GM23338 (cell line): ENCODE measurements at regions not wholly inside any gene's neighbourhood (a gene's known extent, or its start where the extent isn't known, plus 50 kb on each side); places are given as distances from the start of the nearest gene placed in this dataset.

ENCODE experiments used
- ATAC-seq: fragments of 200-7000 bp; cut with Tn5 transposase; 3 replicates; pipeline ENCODE4 v1.9.1; 2020
- DNase-seq: peaks from one replicate; pipeline ENCODE4 v3.0.0-alpha.2; 2015; ENCODE audit warnings: low spot score
- H2AFZ ChIP-seq: fragments of 200-600 bp; sonication (generic); 2 replicates; pipeline ENCODE4 v1.8.0; 2016; ENCODE audit warnings: antibody characterized with exemption, mild to moderate bottlenecking, moderate library complexity
- H3F3A ChIP-seq: fragments of 200-600 bp; sonication (generic); replicated peaks from 2 replicates; pipeline ENCODE4 v1.8.0; 2017; ENCODE audit warnings: antibody characterized with exemption, mixed run types, low read depth
- H3K27ac ChIP-seq: fragments of 200-600 bp; sonication (generic); 2 replicates; pipeline ENCODE4 v1.6.1; 2016; ENCODE audit warnings: low read depth
- H3K27me3 ChIP-seq: fragments of 200-600 bp; sonication (generic); 2 replicates; pipeline ENCODE4 v1.8.0; 2016; ENCODE audit warnings: mild to moderate bottlenecking, mixed run types, moderate library complexity; ENCODE audit not compliant: insufficient read depth
- H3K36me3 ChIP-seq: fragments of 200-600 bp; sonication (generic); 2 replicates; pipeline ENCODE4 v1.8.0; 2016; ENCODE audit warnings: mild to moderate bottlenecking; ENCODE audit not compliant: insufficient read depth
- H3K4me1 ChIP-seq: fragments of 200-600 bp; sonication (generic); 2 replicates; pipeline ENCODE4 v1.8.0; 2016; ENCODE audit warnings: mild to moderate bottlenecking, moderate library complexity; ENCODE audit not compliant: insufficient read depth
- H3K4me2 ChIP-seq: fragments of 200-600 bp; sonication (generic); 2 replicates; pipeline ENCODE4 v1.7.1; 2017; ENCODE audit warnings: mixed run types
- H3K4me3 ChIP-seq: fragments of 200-600 bp; sonication (generic); 2 replicates; pipeline ENCODE4 v1.6.1; 2016; ENCODE audit warnings: mixed run types
- H3K79me2 ChIP-seq: fragments of 200-600 bp; sonication (generic); replicated peaks from 2 replicates; pipeline ENCODE4 v1.8.0; 2017; ENCODE audit warnings: mild to moderate bottlenecking; ENCODE audit not compliant: insufficient read depth
- H3K9me2 ChIP-seq: fragments of 200-600 bp; sonication (generic); 2 replicates; pipeline ENCODE4 v1.8.0; 2017; ENCODE audit not compliant: insufficient read depth
- H4K20me1 ChIP-seq: fragments of 200-600 bp; sonication (generic); replicated peaks from 2 replicates; pipeline ENCODE4 v1.8.0; 2017; ENCODE audit warnings: mild to moderate bottlenecking; ENCODE audit not compliant: insufficient read depth
- H3K27ac Mint-ChIP-seq: 2 replicates; pipeline ENCODE4 v1.8.0; 2020; ENCODE audit warnings: inconsistent platforms, mild to moderate bottlenecking, moderate library complexity, mixed read lengths
- H3K27me3 Mint-ChIP-seq: 3 replicates; pipeline ENCODE4 v1.8.0; 2022; ENCODE audit warnings: low read depth, mild to moderate bottlenecking, moderate library complexity, mixed read lengths, inconsistent platforms; ENCODE audit not compliant: insufficient read depth, poor library complexity
- H3K36me3 Mint-ChIP-seq: 3 replicates; pipeline ENCODE4 v1.8.0; 2021; ENCODE audit warnings: low read depth, mild to moderate bottlenecking, inconsistent platforms, moderate library complexity, mixed read lengths
- H3K4me1 Mint-ChIP-seq: 3 replicates; pipeline ENCODE4 v1.8.0; 2020; ENCODE audit warnings: mild to moderate bottlenecking, inconsistent platforms, mixed read lengths
- H3K4me3 Mint-ChIP-seq: 3 replicates; pipeline ENCODE4 v1.8.0; 2021; ENCODE audit warnings: moderate library complexity, mild to moderate bottlenecking, inconsistent platforms, mixed read lengths
- H3K9me3 Mint-ChIP-seq: 3 replicates; pipeline ENCODE4 v1.8.0; 2020; ENCODE audit warnings: moderate library complexity, mild to moderate bottlenecking, inconsistent platforms, mixed read lengths
- CREB1 ChIP-seq: fragments of 250-450 bp; sonication (Bioruptor Pico); IDR thresholded peaks from 2 replicates; pipeline ENCODE4 v1.5.0; 2020; ENCODE audit warnings: low read depth, mild to moderate bottlenecking, moderate library complexity
- CTCF ChIP-seq, 2 experiments: fragments of 200-600 bp in 1 of 2; sonication (generic) in 1 of 2; conservative IDR thresholded peaks; 2 replicates each; pipeline versions ENCODE4 v1.5.1 to v1.6.1; 2016 to 2017; ENCODE audit warnings: antibody characterized with exemption in 2 of 2, low read depth in 2 of 2, mild to moderate bottlenecking in 2 of 2, moderate library complexity in 1 of 2
- EZH2 ChIP-seq: fragments of 200-600 bp; sonication (generic); IDR thresholded peaks from one replicate; pipeline ENCODE4 v1.8.0; 2017; ENCODE audit warnings: antibody characterized with exemption, mild to moderate bottlenecking, low read depth; ENCODE audit not compliant: unreplicated experiment
- EZH2phosphoT487 ChIP-seq: fragments of 200-600 bp; sonication (generic); IDR thresholded peaks from one replicate; pipeline ENCODE4 v1.8.1; 2018; ENCODE audit warnings: antibody characterized with exemption; ENCODE audit not compliant: unreplicated experiment
- JUNB ChIP-seq: IDR thresholded peaks from one replicate; pipeline ENCODE4 v1.6.1; 2016; ENCODE audit warnings: antibody characterized with exemption; ENCODE audit not compliant: unreplicated experiment
- NANOG ChIP-seq: IDR thresholded peaks from 2 replicates; pipeline ENCODE4 v1.6.1; 2016; ENCODE audit warnings: antibody characterized with exemption, borderline replicate concordance
- POLR2AphosphoS5 ChIP-seq: IDR thresholded peaks from 2 replicates; pipeline ENCODE4 v1.6.1; 2016; ENCODE audit warnings: antibody characterized with exemption, low read depth
- STAT1 ChIP-seq: IDR thresholded peaks from one replicate; pipeline ENCODE4 v1.6.1; 2016; ENCODE audit warnings: antibody characterized with exemption; ENCODE audit not compliant: unreplicated experiment
- ZNF114 ChIP-seq: fragments of 250-450 bp; sonication (Bioruptor Pico); IDR thresholded peaks from 2 replicates; pipeline ENCODE4 v1.5.0; 2020; ENCODE audit warnings: mild to moderate bottlenecking, moderate library complexity
- ZNF331 ChIP-seq: fragments of 250-450 bp; sonication (Bioruptor Pico); IDR thresholded peaks from 2 replicates; pipeline ENCODE4 v1.5.0; 2020; ENCODE audit warnings: low read depth, mild to moderate bottlenecking, moderate library complexity
- ZNF462 ChIP-seq: fragments of 250-450 bp; sonication (Bioruptor Pico); IDR thresholded peaks from 2 replicates; pipeline ENCODE4 v1.5.0; 2020; ENCODE audit warnings: mild to moderate bottlenecking, moderate library complexity
- TF ChIP-seq, protein P1 (sequence below): IDR thresholded peaks from 2 replicates; pipeline ENCODE4 v1.6.1; 2016; ENCODE audit warnings: antibody characterized with exemption
- TF ChIP-seq, protein P2 (sequence below): IDR thresholded peaks from one replicate; pipeline ENCODE4 v1.6.1; 2018; ENCODE audit warnings: antibody characterized with exemption; ENCODE audit not compliant: unreplicated experiment

GRCh38 chr2:115946891-115947290 lies 1504.5 kb downstream of the DPP10 start:
- Histone ChIP-seq H3K79me2 (no peaks in the 10 kb centered on the region), H4K20me1 (no peaks in the 10 kb centered on the region), H3K9me2 (no peaks in the 10 kb centered on the region), H3K4me2 (no peak overlapping the region), H3F3A (no peaks in the 10 kb centered on the region), H3K27ac (no peak overlapping the region), H3K27me3 (no peaks in the 10 kb centered on the region), H3K36me3 (no peaks in the 10 kb centered on the region), H3K4me3 (no peak overlapping the region), H3K4me1 (no peaks in the 10 kb centered on the region), H2AFZ (no peak overlapping the region)
- TF ChIP-seq ZNF462 (CRISPR knock-in tag) (no peak), JUNB (no peak), EZH2phosphoT487 (no peak), CREB1 (CRISPR knock-in tag) (no peak), NANOG (no peak), ZNF114 (no peak), CTCF (conservative IDR thresholded peaks at IDR 0.05; ENCODE audit: low read depth in 2 of 2) (no peak), EZH2 (no peak), ZNF331 (CRISPR knock-in tag) (no peak), STAT1 (no peak), POLR2AphosphoS5 (no peak)
- TF ChIP-seq, protein P1, sequence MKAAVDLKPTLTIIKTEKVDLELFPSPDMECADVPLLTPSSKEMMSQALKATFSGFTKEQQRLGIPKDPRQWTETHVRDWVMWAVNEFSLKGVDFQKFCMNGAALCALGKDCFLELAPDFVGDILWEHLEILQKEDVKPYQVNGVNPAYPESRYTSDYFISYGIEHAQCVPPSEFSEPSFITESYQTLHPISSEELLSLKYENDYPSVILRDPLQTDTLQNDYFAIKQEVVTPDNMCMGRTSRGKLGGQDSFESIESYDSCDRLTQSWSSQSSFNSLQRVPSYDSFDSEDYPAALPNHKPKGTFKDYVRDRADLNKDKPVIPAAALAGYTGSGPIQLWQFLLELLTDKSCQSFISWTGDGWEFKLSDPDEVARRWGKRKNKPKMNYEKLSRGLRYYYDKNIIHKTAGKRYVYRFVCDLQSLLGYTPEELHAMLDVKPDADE = no peak
- TF ChIP-seq, protein P2, sequence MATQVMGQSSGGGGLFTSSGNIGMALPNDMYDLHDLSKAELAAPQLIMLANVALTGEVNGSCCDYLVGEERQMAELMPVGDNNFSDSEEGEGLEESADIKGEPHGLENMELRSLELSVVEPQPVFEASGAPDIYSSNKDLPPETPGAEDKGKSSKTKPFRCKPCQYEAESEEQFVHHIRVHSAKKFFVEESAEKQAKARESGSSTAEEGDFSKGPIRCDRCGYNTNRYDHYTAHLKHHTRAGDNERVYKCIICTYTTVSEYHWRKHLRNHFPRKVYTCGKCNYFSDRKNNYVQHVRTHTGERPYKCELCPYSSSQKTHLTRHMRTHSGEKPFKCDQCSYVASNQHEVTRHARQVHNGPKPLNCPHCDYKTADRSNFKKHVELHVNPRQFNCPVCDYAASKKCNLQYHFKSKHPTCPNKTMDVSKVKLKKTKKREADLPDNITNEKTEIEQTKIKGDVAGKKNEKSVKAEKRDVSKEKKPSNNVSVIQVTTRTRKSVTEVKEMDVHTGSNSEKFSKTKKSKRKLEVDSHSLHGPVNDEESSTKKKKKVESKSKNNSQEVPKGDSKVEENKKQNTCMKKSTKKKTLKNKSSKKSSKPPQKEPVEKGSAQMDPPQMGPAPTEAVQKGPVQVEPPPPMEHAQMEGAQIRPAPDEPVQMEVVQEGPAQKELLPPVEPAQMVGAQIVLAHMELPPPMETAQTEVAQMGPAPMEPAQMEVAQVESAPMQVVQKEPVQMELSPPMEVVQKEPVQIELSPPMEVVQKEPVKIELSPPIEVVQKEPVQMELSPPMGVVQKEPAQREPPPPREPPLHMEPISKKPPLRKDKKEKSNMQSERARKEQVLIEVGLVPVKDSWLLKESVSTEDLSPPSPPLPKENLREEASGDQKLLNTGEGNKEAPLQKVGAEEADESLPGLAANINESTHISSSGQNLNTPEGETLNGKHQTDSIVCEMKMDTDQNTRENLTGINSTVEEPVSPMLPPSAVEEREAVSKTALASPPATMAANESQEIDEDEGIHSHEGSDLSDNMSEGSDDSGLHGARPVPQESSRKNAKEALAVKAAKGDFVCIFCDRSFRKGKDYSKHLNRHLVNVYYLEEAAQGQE = no peak
- H3K9me3 Mint-ChIP-seq = no peaks in the 10 kb centered on the region
- no peaks in the 10 kb centered on the region for H3K4me1 Mint-ChIP-seq
- no peak overlapping the region for H3K4me3 Mint-ChIP-seq
- ATAC-seq (no peak), DNase-seq (no peak)
- H3K27me3 Mint-ChIP-seq = no peaks in the 10 kb centered on the region
- no peak overlapping the region for H3K27ac Mint-ChIP-seq
- no peaks in the 10 kb centered on the region for H3K36me3 Mint-ChIP-seq
